GM21515 (cell line): ENCODE measurements at regions not wholly inside any gene's neighbourhood (a gene's known extent, or its start where the extent isn't known, plus 50 kb on each side); places are given as distances from the start of the nearest gene placed in this dataset.

Source experiments
- ATAC-seq: cut with Tn5 transposase; IDR thresholded peaks from one replicate; pipeline ENCODE4 v1.9.1; 2021; ENCODE audit not compliant: unreplicated experiment

- ATAC-seq, result no peak
Measured at GRCh38 chr12:107397890-107398500, 287.6 kb upstream of the PWP1 start.

GRCh38 chr12:107399046-107399445 lies 286.6 kb upstream of the PWP1 start:
- ATAC-seq, result no peak

- no peak for ATAC-seq
Measured at GRCh38 chr12:107400686-107401447, 284.7 kb upstream of the PWP1 start.

DNA sequence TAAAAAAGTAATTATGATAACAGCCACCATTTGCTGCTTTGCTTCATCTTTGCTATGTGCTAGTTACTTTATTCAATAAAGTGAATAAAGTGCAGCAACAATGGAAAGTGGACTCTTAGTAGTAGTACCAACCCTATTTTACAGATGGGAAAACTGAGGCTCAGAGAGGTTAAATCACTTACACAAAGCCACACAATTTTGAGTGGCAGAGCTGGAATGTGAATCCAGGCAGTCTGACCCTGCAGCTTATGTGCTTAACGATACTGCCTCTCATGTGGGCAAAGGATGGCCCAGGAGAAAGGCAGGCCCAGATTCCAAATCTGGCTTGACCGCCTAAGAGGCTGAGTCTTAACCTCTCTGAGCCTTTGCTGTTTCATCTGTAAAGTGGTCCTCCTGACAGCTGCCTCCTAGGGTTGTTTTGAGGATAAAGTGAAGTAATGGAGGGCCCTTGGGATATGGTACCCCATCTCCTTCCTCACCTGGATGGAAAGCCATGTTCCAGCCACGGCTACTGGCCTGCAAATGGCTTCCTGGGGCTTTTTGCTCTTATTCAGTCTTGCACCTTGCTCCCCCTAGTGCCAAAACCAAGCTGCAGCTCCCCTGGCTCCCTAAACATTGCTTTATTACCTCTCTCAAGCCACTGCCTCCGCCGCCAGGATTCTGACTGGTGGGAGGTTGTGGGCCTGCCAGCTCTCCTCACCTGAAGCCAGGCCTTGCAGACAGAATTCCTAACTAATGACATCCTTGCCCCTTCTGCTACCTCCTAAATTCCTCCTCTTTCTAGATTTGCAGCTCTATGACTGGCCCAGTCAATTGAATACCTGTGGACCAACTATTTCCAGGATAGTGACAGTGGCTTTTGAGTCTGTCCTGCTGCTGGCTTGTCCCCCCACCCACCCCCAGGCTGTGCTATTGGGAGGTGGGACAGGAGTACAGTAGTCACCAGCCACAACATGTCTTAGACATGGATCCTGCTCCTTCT lies 283.3 kb upstream of the PWP1 start:
- no peak for ATAC-seq

GRCh38 chr12:107404981-107405380 lies 280.6 kb upstream of the PWP1 start:
- no peak for ATAC-seq

DNA sequence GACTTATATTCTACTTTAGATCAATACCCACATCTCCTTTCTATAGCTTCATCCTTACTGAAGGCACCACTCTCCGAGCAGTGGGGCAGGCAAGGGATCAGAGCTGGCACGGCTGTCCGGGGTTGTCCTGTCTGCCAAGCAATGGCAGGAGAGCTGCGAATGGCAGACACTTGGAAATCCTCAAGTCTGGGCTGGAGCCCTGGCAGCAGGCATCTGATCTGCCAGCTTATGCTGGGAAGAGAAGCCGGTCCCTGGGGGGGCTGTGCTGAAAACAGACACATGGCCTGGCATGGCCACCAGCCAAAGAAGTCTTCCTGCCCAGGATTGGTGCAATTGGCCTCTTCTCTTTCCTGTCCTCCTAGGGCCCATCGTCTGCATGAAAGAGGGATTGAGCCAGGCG lies 280.2 kb upstream of the PWP1 start:
- no peak for ATAC-seq

GRCh38 chr12:107406932-107407331 lies 278.7 kb upstream of the PWP1 start:
- no peak for ATAC-seq

GRCh38 chr12:107411792-107412535 lies 273.6 kb upstream of the PWP1 start:
- ATAC-seq, result no peak

DNA sequence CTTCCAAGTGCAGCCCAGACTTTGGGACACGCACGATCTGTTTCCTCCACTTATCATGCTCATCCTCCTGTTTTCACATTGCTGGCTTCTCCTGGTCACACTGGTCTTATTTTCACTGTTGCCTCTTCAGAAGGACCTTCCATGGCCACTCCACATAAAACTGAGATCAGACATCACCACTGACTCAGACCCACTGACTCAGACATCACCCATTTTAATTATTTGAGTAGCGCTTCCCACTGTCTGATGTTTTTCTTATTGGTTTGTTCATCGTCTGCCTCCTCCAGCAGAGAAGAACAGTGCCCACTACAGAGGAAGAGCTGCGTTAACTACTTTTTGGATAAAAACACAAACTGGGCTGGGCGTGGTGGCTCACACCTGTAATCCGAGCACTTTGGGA lies 270.5 kb upstream of the PWP1 start:
- ATAC-seq, result no peak

- ATAC-seq, result no peak
Measured at GRCh38 chr12:107415834-107416233, 269.8 kb upstream of the PWP1 start.

DNA sequence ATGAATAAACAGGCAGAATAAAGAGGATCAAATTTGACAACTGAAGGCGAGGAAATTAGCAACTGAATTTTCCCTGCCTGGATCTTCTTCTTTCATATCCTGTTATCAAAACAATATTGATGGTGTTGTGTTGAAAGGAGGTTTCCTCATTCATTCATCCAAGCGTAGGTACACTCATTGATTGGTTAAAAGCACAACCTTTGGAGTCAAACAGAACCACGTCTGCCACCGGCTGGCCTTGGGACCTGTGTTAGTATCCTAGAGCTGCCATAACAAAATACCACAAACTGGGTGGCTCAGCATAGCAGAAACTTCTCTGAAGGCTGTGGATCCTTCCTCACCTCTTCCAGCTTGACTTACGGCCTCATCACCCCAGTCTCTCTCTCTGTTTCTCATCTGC lies 268.6 kb upstream of the PWP1 start:
- no peak for ATAC-seq

DNA sequence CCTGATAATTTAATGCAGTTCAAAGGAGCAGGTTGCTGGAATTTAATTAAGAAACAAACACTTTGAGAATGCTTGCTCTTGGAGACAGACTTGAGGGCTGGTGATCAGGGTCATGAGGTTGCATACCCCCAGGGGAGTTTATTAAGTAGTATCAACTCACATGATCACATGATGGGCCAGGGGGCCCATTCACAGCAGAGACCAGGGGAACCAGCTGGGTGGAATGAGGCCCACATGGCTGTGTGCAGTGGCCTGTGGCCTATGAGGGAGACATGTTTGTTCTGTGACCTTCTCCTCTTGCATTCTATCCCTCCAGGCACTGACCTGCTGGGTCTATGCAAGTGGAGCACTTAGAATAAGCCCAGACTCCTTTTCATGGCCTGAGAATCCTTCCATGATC lies 266.6 kb upstream of the PWP1 start:
- no peak for ATAC-seq

DNA sequence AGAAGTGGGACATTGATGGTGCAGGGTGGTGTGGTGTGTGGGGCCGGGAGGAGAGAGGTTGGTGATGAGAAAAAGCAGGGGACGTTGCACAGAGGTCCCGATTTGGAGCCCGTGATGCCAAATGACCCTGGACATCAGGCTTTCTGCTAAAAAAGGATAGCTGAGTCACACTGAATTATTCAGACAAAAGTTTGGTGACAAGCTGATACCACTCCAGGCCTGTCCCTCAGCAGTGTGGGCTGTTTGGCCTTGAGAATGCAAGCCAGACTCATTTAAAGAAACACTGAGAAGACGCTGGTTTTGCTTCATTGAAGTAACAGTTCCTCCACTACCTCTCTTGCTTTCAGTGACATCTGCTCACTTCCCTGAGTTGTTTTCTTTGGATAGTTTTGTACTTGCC lies 262.1 kb upstream of the PWP1 start:
- no peak for ATAC-seq

GRCh38 chr12:107429006-107429705 lies 256.4 kb upstream of the PWP1 start:
- no peak for ATAC-seq

DNA sequence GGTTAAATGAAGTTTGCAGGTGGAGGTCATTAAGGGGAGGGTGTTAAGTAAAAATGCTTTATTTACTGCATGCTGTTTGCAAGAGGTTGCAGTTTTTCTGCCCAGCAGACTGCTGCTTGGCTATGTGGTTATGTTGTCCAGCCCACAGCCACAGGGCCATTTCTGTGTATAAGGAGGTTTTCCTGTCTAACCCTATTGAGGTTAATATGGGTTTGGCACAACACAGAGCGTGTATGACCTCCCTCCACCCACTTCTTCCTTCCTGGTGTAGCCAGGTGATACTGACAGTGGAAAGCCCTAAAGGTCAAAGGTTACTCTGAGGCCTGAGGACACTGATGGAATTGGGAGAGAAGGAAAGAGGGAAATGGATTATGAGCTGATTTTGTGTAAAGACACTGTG lies 253.7 kb upstream of the PWP1 start:
- ATAC-seq, result no peak

DNA sequence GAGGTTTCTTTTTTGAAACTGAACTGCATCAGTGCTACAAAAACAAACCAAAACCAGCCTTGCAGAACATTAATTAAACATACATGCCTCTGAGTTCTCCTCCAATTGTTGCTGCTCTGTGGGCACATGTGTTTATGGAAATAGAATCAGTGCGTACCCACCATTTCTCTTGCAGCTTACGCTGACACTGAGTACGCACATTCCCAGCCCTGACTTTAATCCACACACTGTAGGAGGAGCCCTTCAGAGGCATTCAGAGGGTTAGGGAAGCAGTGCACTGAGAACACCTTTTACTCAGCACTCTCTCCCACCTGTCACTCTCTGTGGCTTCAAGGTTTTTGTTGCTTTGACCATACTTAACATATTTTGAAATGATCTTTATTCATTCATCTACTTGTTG lies 250.5 kb upstream of the PWP1 start:
- no peak for ATAC-seq

GRCh38 chr12:107435520-107435919 lies 250.1 kb upstream of the PWP1 start:
- ATAC-seq, result no peak

GRCh38 chr12:107436376-107436775 lies 249.2 kb upstream of the PWP1 start:
- no peak for ATAC-seq

DNA sequence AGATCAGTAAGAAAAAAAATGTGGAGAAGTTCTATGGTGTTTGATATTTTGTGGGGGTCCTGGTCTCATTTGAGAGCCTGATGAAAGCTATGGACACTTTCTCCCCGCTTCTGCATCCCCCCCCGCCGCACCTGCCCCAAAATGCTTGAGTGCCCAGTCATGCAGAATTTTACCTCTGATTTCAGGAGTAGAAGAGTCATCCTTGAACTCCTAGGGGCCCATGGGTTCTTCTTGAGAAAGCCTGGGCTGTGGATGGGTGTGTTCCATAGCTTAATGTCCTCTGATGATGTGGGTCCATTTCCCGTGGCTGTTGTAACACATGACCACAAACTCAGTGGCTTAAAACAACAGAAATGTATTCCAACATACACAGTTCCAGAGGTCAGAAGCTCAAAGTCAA lies 248.8 kb upstream of the PWP1 start:
- ATAC-seq, result no peak

- ATAC-seq, result no peak
Measured at GRCh38 chr12:107437954-107438353, 247.6 kb upstream of the PWP1 start.
